ENCODE measurements at regions not wholly inside any gene's neighbourhood (a gene's known extent, or its start where the extent isn't known, plus 50 kb on each side); places are given as distances from the start of the nearest gene placed in this dataset.

- H3K27me3 ChIP-seq = no peaks in the 10 kb centered on the region
- H3K9me3 ChIP-seq = no peaks in the 10 kb centered on the region
- no peaks in the 10 kb centered on the region for H3K36me3 ChIP-seq
- TF ChIP-seq CTCF (IDR thresholded peaks at IDR 0.05) = no peak
- no peaks in the 10 kb centered on the region for H3K4me1 ChIP-seq
- intact Hi-C loops (cut with DNase I) = no loop called here
- H3K27ac ChIP-seq = no peak overlapping the region
- H3K4me3 ChIP-seq = no peak overlapping the region
- DNase-seq (ENCODE audit: low spot score in 2 of 2) = no peak
Observed at GRCh38 chr2:65587779-65588178, 155.4 kb upstream of the SPRED2 start.

- Histone ChIP-seq H3K4me3 (no peak overlapping the region), H3K27ac (no peak overlapping the region), H3K4me1 (no peaks in the 10 kb centered on the region), H3K27me3 (no peaks in the 10 kb centered on the region), H3K36me3 (no peaks in the 10 kb centered on the region), H3K9me3 (no peaks in the 10 kb centered on the region)
- no peak for TF ChIP-seq CTCF (IDR thresholded peaks at IDR 0.05)
- intact Hi-C loops (cut with DNase I) = no loop called here
- no peak for DNase-seq (ENCODE audit: low spot score in 2 of 2)
Observed at GRCh38 chr2:65586516-65586915, 154.1 kb upstream of the SPRED2 start.

- Histone ChIP-seq H3K27me3 (no peaks in the 10 kb centered on the region), H3K36me3 (no peaks in the 10 kb centered on the region), H3K9me3 (no peaks in the 10 kb centered on the region), H3K4me1 (no peaks in the 10 kb centered on the region), H3K27ac (no peak overlapping the region), H3K4me3 (no peak overlapping the region)
- intact Hi-C loops (cut with DNase I) = no loop called here
- DNase-seq (ENCODE audit: low spot score in 2 of 2) = no peak
- TF ChIP-seq CTCF (IDR thresholded peaks at IDR 0.05) = no peak
Observed at GRCh38 chr2:65583061-65583460, 150.7 kb upstream of the SPRED2 start.

GRCh38 chr2:65582364-65582763 lies 150.0 kb upstream of the SPRED2 start:
- intact Hi-C loops (cut with DNase I) = no loop called here
- H3K36me3 ChIP-seq = no peaks in the 10 kb centered on the region
- no peaks in the 10 kb centered on the region for H3K9me3 ChIP-seq
- peaks cover 0 to 2% of the 10 kb centered on the region in 2 donors for H3K4me1 ChIP-seq
- no peaks in the 10 kb centered on the region for H3K27me3 ChIP-seq
- no peak for TF ChIP-seq CTCF (IDR thresholded peaks at IDR 0.05)
- DNase-seq (ENCODE audit: low spot score in 2 of 2) = no peak
- H3K4me3 ChIP-seq = no peak overlapping the region
- no peak overlapping the region for H3K27ac ChIP-seq

- intact Hi-C loops (cut with DNase I) = no loop called here
- Histone ChIP-seq H3K4me3 (no peak overlapping the region), H3K9me3 (no peaks in the 10 kb centered on the region), H3K4me1 (peaks cover 2 to 13% of the 10 kb centered on the region in 2 donors), H3K36me3 (no peaks in the 10 kb centered on the region), H3K27ac (no peak overlapping the region), H3K27me3 (no peaks in the 10 kb centered on the region)
- TF ChIP-seq CTCF (IDR thresholded peaks at IDR 0.05) = no peak
- no peak for DNase-seq (ENCODE audit: low spot score in 2 of 2)
Observed at GRCh38 chr2:65580824-65581223, 148.4 kb upstream of the SPRED2 start.

- Histone ChIP-seq H3K36me3 (no peaks in the 10 kb centered on the region), H3K4me3 (no peak overlapping the region), H3K27me3 (no peaks in the 10 kb centered on the region), H3K27ac (no peak overlapping the region), H3K4me1 (peaks cover 2 to 20% of the 10 kb centered on the region in 2 donors), H3K9me3 (no peaks in the 10 kb centered on the region)
- no peak for DNase-seq (ENCODE audit: low spot score in 2 of 2)
- intact Hi-C loops (cut with DNase I) = no loop called here
- no peak for TF ChIP-seq CTCF (IDR thresholded peaks at IDR 0.05)
Observed at GRCh38 chr2:65579506-65580235, 147.3 kb upstream of the SPRED2 start.

All from ascending aorta (tissue), 2 donors.